Prostate gland (tissue), 2 donors: ENCODE measurements at regions not wholly inside any gene's neighbourhood (a gene's known extent, or its start where the extent isn't known, plus 50 kb on each side); places are given as distances from the start of the nearest gene placed in this dataset.

Source experiments
- DNase-seq: peaks from one replicate; pipeline ENCODE4 v3.0.0-alpha.2; 2019; ENCODE audit warnings: low spot score
- H3K27ac ChIP-seq, 2 donors: fragments of 200-600 bp; sonication (generic); 2 replicates each; pipeline ENCODE4 v1.5.1; 2017 to 2019
- H3K27me3 ChIP-seq: fragments of 200-600 bp; sonication (generic); replicated peaks from 2 replicates; pipeline ENCODE4 v1.5.1; 2019; ENCODE audit not compliant: insufficient read depth
- H3K36me3 ChIP-seq, 2 donors: fragments of 200-600 bp; sonication (generic); 1 replicate in 1 of 2; 2 replicates in 1 of 2; pipeline versions ENCODE4 v1.5.1 to v1.8.1; 2017 to 2019
- H3K4me1 ChIP-seq: fragments of 200-600 bp; sonication (generic); replicated peaks from 2 replicates; pipeline ENCODE4 v1.5.1; 2019
- H3K4me3 ChIP-seq, 2 donors: fragments of 200-600 bp; sonication (generic); 2 replicates each; pipeline ENCODE4 v1.5.1; 2017 to 2019
- H3K9me3 ChIP-seq: fragments of 200-600 bp; sonication (generic); 2 replicates; pipeline ENCODE4 v1.5.1; 2017
- POLR2A ChIP-seq: fragments of 450-650 bp; IDR thresholded peaks from one replicate; pipeline ENCODE4 v1.6.1; 2016; ENCODE audit warnings: antibody characterized with exemption, mild to moderate bottlenecking
- POLR2AphosphoS5 ChIP-seq: sonication (generic); formaldehyde crosslinking; IDR thresholded peaks from one replicate; pipeline ENCODE4 v1.6.1; 2017; ENCODE audit warnings: antibody characterized with exemption
- WGBS: methylation state at CpG from one replicate; pipeline ENCODE4 v1.1.5; 2018; 5-methylcytosine and 5-hydroxymethylcytosine counted together
- intact Hi-C: fragments of 100-400 bp; cut with DNase I; formaldehyde crosslinking; loops from one replicate; pipeline ENCODE4 v1.14.2; 2022
- small RNA-seq, 2 donors: library from RNA; depleted of rRNA; stranded (forward); fragments of <200 nt; gene quantifications; one replicate each; pipeline ENCODE3, GENCODE V24; 2016
- TF ChIP-seq, protein P1 (sequence below), 4 experiments: fragments of 200-600 bp in 2 of 4; fragments of 450-650 bp in 2 of 4; sonication (generic) in 2 of 4; IDR thresholded peaks; 1 replicate in 3 of 4; 2 replicates in 1 of 4; pipeline ENCODE4 v1.5.1; 2016 to 2019; ENCODE audit warnings: antibody characterized with exemption in 4 of 4, mild to moderate bottlenecking in 2 of 4, moderate library complexity in 2 of 4

DNA sequence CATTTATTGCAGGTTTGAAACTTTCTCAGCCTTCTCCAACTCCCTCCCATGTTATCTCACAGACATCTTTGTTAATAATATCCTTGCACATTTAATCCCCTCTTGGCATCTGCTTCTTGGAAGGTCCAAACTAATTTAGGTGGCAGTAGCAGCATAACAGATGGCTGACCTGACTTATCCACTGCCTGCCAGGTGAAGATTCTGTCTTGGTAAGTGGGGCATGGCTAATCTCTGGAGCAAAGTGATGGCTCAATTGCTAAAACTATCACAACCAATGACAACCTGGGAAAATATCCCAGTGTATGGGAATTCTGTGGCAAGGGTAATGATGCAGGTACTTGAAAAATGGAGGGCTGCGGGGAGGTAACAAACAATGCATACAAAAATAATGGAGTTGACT, 58.2 kb upstream of the ALG10B start:
- no peak overlapping the region for H3K27ac ChIP-seq
- no peaks in the 10 kb centered on the region for H3K9me3 ChIP-seq
- H3K4me3 ChIP-seq: no peak overlapping the region
- no peaks in the 10 kb centered on the region for H3K4me1 ChIP-seq
- DNase-seq: no peak
- intact Hi-C loops: no loop called here
- 83% methylated on average over 1 of the region's 1 CpG for WGBS
- TF ChIP-seq POLR2AphosphoS5 (no peak), POLR2A (no peak)
- TF ChIP-seq, protein P1, sequence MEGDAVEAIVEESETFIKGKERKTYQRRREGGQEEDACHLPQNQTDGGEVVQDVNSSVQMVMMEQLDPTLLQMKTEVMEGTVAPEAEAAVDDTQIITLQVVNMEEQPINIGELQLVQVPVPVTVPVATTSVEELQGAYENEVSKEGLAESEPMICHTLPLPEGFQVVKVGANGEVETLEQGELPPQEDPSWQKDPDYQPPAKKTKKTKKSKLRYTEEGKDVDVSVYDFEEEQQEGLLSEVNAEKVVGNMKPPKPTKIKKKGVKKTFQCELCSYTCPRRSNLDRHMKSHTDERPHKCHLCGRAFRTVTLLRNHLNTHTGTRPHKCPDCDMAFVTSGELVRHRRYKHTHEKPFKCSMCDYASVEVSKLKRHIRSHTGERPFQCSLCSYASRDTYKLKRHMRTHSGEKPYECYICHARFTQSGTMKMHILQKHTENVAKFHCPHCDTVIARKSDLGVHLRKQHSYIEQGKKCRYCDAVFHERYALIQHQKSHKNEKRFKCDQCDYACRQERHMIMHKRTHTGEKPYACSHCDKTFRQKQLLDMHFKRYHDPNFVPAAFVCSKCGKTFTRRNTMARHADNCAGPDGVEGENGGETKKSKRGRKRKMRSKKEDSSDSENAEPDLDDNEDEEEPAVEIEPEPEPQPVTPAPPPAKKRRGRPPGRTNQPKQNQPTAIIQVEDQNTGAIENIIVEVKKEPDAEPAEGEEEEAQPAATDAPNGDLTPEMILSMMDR (IDR thresholded peaks at IDR 0.05): no peak
- no peaks in the 10 kb centered on the region for H3K36me3 ChIP-seq
- H3K27me3 ChIP-seq: no peaks in the 10 kb centered on the region

Small RNAs in the stretch of these regions (small RNA-seq; reads per million reads assigned to genes)
- gene RF01518: 0 reads per million in 2 donors
- 18.9 to 23.9 reads per million in 2 donors for gene RNA5SP358
- 0.40 to 3.2 reads per million in 2 donors for gene RNA5SP359
